Caco-2 (cell line): ENCODE measurements at regions not wholly inside any gene's neighbourhood (a gene's known extent, or its start where the extent isn't known, plus 50 kb on each side); places are given as distances from the start of the nearest gene placed in this dataset.

Experiments used
- BruUV-seq: library from RNA; stranded (reverse); fragments of 400-500 nt; replicated peaks from 2 replicates; lab custom pipeline; 2021; lab: Mats Ljungman, UMichigan
- CTCF ChIA-PET: fragments of 300-600 bp; sonication (Branson Sonifier 250); formaldehyde crosslinking; loops from one replicate; lab custom pipeline; 2022; ENCODE audit warnings: antibody characterized with exemption; lab: Charles Lee
- POLR2A ChIA-PET: fragments of 300-600 bp; sonication (Branson Sonifier 250); formaldehyde crosslinking; loops from one replicate; lab custom pipeline; 2022; ENCODE audit warnings: antibody characterized with exemption; lab: Charles Lee
- DNase-seq, 2 experiments: peaks; one replicate each; pipeline versions ENCODE4 v3.0.0 to v3.0.0-alpha.2; 2020 to 2022
- H3K27me3 ChIP-seq: replicated peaks from 2 replicates; pipeline ENCODE4 v1.6.0; 2011; ENCODE audit warnings: low read length; ENCODE audit not compliant: control insufficient read depth, insufficient read depth
- H3K36me3 ChIP-seq: 2 replicates; pipeline ENCODE4 v1.5.1; 2011; ENCODE audit warnings: low read length; ENCODE audit not compliant: control insufficient read depth, insufficient read depth
- H3K4me1 ChIP-seq: fragments of 250-450 bp; sonication (Bioruptor Pico); 2 replicates; pipeline ENCODE4 v1.5.1; 2020; ENCODE audit warnings: mild to moderate bottlenecking
- H3K4me3 ChIP-seq: 2 replicates; pipeline ENCODE4 v1.5.1; 2011; ENCODE audit warnings: low read depth, mild to moderate bottlenecking, control low read depth, low read length
- H3K9me3 ChIP-seq: fragments of 250-450 bp; sonication (Bioruptor Pico); 2 replicates; pipeline ENCODE4 v1.5.1; 2020; ENCODE audit warnings: mild to moderate bottlenecking, moderate library complexity
- H3K27ac Mint-ChIP-seq: one replicate; pipeline ENCODE4 v1.8.0; 2022; ENCODE audit warnings: mixed read lengths; ENCODE audit not compliant: unreplicated experiment
- H3K27me3 Mint-ChIP-seq: one replicate; pipeline ENCODE4 v1.8.0; 2022; ENCODE audit warnings: mixed read lengths; ENCODE audit not compliant: insufficient read depth, unreplicated experiment
- H3K36me3 Mint-ChIP-seq: one replicate; pipeline ENCODE4 v1.8.0; 2022; ENCODE audit warnings: mild to moderate bottlenecking, mixed read lengths; ENCODE audit not compliant: insufficient read depth, unreplicated experiment
- H3K4me1 Mint-ChIP-seq: one replicate; pipeline ENCODE4 v1.8.0; 2022; ENCODE audit warnings: low read depth, mixed read lengths; ENCODE audit not compliant: unreplicated experiment
- H3K4me3 Mint-ChIP-seq: one replicate; pipeline ENCODE4 v1.8.0; 2022; ENCODE audit warnings: mild to moderate bottlenecking, moderate library complexity, mixed read lengths; ENCODE audit not compliant: unreplicated experiment
- H3K9me3 Mint-ChIP-seq: one replicate; pipeline ENCODE4 v1.8.0; 2022; ENCODE audit warnings: mixed read lengths; ENCODE audit not compliant: unreplicated experiment
- intact Hi-C: fragments of 100-400 bp; cut with micrococcal nuclease; formaldehyde crosslinking; loops from one replicate; pipeline ENCODE4 v1.10.0; 2022; ENCODE audit not compliant: unreplicated experiment
- TF ChIP-seq, protein P1 (sequence below), 2 experiments: fragments of 200-600 bp in 1 of 2; IDR thresholded peaks; 1 replicate in 1 of 2; 2 replicates in 1 of 2; pipeline versions ENCODE4 v1.5.1 to v1.8.0; 2011 to 2022; ENCODE audit warnings: antibody characterized with exemption in 1 of 2, control low read depth in 1 of 2, inconsistent platforms in 1 of 2, low read depth in 1 of 2, low read length in 1 of 2, mild to moderate bottlenecking in 1 of 2, moderate library complexity in 1 of 2; ENCODE audit not compliant: insufficient read depth in 1 of 2, severe bottlenecking in 1 of 2, unreplicated experiment in 1 of 2

DNA sequence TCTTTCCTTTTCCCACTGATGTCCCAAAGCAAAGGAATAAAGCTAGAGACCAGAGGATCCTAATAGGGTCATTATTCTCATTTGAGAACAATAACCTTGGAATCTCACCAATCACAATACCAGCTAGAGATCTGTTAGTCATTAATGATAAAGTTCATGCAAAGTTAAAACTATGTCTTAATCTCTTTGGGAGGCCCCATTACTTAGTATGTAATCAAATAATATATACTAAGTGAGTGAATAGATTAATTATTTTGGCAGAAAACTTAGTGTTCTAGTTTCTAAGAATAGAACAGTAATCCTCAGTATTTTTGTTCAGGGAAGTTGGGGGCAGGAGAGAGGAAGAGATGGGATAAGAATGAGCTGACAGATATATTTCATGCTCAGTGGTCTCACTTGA is 227.2 kb downstream of the MTERF1 start:
- Mint-ChIP-seq H3K4me1 (no peaks in the 10 kb centered on the region), H3K27me3 (peaks cover 16% of the 10 kb centered on the region), H3K9me3 (no peaks in the 10 kb centered on the region), H3K36me3 (no peaks in the 10 kb centered on the region), H3K27ac (no peak overlapping the region), H3K4me3 (no peak overlapping the region)
- H3K27me3 ChIP-seq: no peaks in the 10 kb centered on the region
- no peaks in the 10 kb centered on the region for H3K9me3 ChIP-seq
- ChIA-PET POLR2A (no interaction called here), CTCF (no interaction called here)
- H3K4me1 ChIP-seq: no peaks in the 10 kb centered on the region
- TF ChIP-seq, protein P1, sequence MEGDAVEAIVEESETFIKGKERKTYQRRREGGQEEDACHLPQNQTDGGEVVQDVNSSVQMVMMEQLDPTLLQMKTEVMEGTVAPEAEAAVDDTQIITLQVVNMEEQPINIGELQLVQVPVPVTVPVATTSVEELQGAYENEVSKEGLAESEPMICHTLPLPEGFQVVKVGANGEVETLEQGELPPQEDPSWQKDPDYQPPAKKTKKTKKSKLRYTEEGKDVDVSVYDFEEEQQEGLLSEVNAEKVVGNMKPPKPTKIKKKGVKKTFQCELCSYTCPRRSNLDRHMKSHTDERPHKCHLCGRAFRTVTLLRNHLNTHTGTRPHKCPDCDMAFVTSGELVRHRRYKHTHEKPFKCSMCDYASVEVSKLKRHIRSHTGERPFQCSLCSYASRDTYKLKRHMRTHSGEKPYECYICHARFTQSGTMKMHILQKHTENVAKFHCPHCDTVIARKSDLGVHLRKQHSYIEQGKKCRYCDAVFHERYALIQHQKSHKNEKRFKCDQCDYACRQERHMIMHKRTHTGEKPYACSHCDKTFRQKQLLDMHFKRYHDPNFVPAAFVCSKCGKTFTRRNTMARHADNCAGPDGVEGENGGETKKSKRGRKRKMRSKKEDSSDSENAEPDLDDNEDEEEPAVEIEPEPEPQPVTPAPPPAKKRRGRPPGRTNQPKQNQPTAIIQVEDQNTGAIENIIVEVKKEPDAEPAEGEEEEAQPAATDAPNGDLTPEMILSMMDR (IDR thresholded peaks at IDR 0.05; ENCODE audit: insufficient read depth in 1 of 2, low read depth in 1 of 2, low read length in 1 of 2, severe bottlenecking in 1 of 2, unreplicated experiment in 1 of 2): no peak
- no peaks in the 10 kb centered on the region for H3K36me3 ChIP-seq
- no peak for DNase-seq
- intact Hi-C loops: no loop called here
- H3K4me3 ChIP-seq: no peak overlapping the region
- no TSS peak for BruUV-seq

DNA sequence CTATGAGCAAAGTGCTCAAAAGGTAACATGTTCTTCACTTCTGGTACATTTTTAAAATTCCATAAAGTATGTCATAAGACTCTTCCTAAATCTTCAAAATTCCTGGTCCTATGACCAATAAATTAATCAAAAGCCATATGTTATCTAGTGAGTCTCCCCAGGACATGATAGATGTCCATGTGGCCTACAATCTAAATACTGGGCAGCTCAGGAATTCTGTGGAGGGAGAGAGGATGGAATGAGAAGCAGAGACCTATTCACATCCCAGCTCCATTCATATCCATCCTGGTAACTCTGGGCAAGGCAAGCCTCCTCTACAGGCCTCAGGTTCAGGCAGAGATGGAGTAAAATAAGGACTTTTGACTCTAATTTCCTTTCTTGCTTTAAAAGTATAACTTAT is 224.8 kb downstream of the MTERF1 start:
- Histone ChIP-seq H3K4me3 (no peak overlapping the region), H3K27me3 (no peaks in the 10 kb centered on the region), H3K36me3 (no peaks in the 10 kb centered on the region), H3K4me1 (no peaks in the 10 kb centered on the region), H3K9me3 (no peaks in the 10 kb centered on the region)
- CTCF ChIA-PET: no interaction called here
- DNase-seq: no peak
- TF ChIP-seq, protein P1 (IDR thresholded peaks at IDR 0.05; ENCODE audit: insufficient read depth in 1 of 2, low read depth in 1 of 2, low read length in 1 of 2, severe bottlenecking in 1 of 2, unreplicated experiment in 1 of 2): no peak
- no TSS peak for BruUV-seq
- Mint-ChIP-seq H3K4me1 (no peaks in the 10 kb centered on the region), H3K4me3 (no peak overlapping the region), H3K27me3 (peaks cover 16% of the 10 kb centered on the region), H3K9me3 (no peaks in the 10 kb centered on the region), H3K27ac (no peak overlapping the region), H3K36me3 (no peaks in the 10 kb centered on the region)
- intact Hi-C loops: no loop called here
- POLR2A ChIA-PET: no interaction called here

DNA sequence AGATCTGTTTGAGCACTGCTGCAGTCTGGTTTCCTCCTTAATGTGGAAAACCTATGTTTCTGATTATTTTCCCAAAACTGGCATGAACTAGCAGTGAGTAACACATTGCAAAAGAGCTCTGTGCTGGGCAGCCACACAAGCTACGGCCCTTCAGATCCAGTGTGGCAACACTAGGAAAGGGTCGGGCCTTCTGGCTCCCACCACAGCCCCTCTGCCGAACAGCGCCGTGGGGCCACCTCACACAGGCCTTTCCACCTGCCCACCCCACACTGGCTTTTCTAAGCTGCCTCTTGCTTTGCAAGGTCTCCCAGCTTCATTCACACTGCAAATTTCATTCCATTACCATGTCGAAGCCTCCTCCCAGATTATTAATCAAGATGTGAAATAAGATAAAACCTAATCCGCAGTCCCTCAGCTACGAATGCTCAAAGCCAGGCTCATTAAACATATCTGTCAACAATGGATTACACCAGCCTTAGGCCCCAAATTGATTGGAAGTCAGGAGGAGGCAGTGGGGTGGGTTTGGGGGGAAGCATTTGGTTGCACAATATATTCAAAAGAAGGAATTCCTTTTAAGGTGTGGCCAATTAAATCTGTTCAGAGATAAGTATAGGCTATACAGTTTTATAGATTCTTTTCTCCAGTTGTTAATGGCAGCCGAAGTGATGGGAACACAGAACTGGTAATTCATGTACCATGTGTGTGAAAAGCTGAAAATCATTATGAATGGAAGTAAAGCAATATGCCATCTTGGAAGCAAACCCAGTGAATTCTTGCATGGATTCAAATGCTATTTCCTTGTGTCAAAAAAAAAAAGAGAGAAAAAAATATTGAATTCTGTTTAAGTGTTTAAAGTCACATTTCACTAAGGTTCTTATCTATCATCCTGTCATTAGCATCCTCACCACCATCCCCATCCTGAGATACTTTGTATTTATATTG is 223.7 kb downstream of the MTERF1 start:
- CTCF ChIA-PET: no interaction called here
- H3K27me3 Mint-ChIP-seq: peaks cover 14% of the 10 kb centered on the region
- H3K27ac Mint-ChIP-seq: no peak overlapping the region
- no peaks in the 10 kb centered on the region for H3K36me3 Mint-ChIP-seq
- Histone ChIP-seq H3K36me3 (no peaks in the 10 kb centered on the region), H3K4me3 (no peak overlapping the region), H3K4me1 (no peaks in the 10 kb centered on the region), H3K27me3 (no peaks in the 10 kb centered on the region), H3K9me3 (no peaks in the 10 kb centered on the region)
- POLR2A ChIA-PET: no interaction called here
- H3K4me3 Mint-ChIP-seq: no peak overlapping the region
- no TSS peak for BruUV-seq
- no peak for DNase-seq
- no peaks in the 10 kb centered on the region for H3K9me3 Mint-ChIP-seq
- intact Hi-C loops: no loop called here
- TF ChIP-seq, protein P1 (IDR thresholded peaks at IDR 0.05; ENCODE audit: insufficient read depth in 1 of 2, low read depth in 1 of 2, low read length in 1 of 2, severe bottlenecking in 1 of 2, unreplicated experiment in 1 of 2): no peak
- no peaks in the 10 kb centered on the region for H3K4me1 Mint-ChIP-seq
